ENCODE measurements at regions not wholly inside any gene's neighbourhood (a gene's known extent, or its start where the extent isn't known, plus 50 kb on each side); places are given as distances from the start of the nearest gene placed in this dataset.

GRCh38 chr6:170046791-170047626, 243.9 kb downstream of the DLL1 start:
- no peak for TF ChIP-seq POLR2A (IDR thresholded peaks at IDR 0.05; ENCODE audit: low read depth, low read length)
- TF ChIP-seq TAF1 (IDR thresholded peaks at IDR 0.05; ENCODE audit: low read depth, low read length), result no peak
- TF ChIP-seq PAX5 (IDR thresholded peaks at IDR 0.05; ENCODE audit: insufficient read depth, low read length, severe bottlenecking), result no peak
- TF ChIP-seq POU2F2 (IDR thresholded peaks at IDR 0.05; ENCODE audit: low read depth, low read length), result no peak
- no peak for TF ChIP-seq POLR2AphosphoS5 (IDR thresholded peaks at IDR 0.05; ENCODE audit: low read depth, low read length)
- TF ChIP-seq SPI1 (IDR thresholded peaks at IDR 0.05; ENCODE audit: low read depth, low read length), result no peak
- no peak for DNase-seq (ENCODE audit: insufficient read length, low spot score)
- FAIRE-seq, result no peak

- DNase-seq (ENCODE audit: insufficient read length, low spot score) (no peak), FAIRE-seq (no peak)
- TF ChIP-seq SPI1 (IDR thresholded peaks at IDR 0.05; ENCODE audit: low read depth, low read length), result no peak
- no peak for TF ChIP-seq POLR2AphosphoS5 (IDR thresholded peaks at IDR 0.05; ENCODE audit: low read depth, low read length)
- no peak for TF ChIP-seq POLR2A (IDR thresholded peaks at IDR 0.05; ENCODE audit: low read depth, low read length)
- TF ChIP-seq POU2F2 (IDR thresholded peaks at IDR 0.05; ENCODE audit: low read depth, low read length), result no peak
- no peak for TF ChIP-seq TAF1 (IDR thresholded peaks at IDR 0.05; ENCODE audit: low read depth, low read length)
- no peak for TF ChIP-seq PAX5 (IDR thresholded peaks at IDR 0.05; ENCODE audit: insufficient read depth, low read length, severe bottlenecking)
These were observed 244.8 kb downstream of the DLL1 start for GRCh38 chr6:170045981-170046667.

GRCh38 chr6:170045563-170045960, 245.3 kb downstream of the DLL1 start:
- FAIRE-seq (no peak), DNase-seq (ENCODE audit: insufficient read length, low spot score) (no peak)
- TF ChIP-seq TAF1 (IDR thresholded peaks at IDR 0.05; ENCODE audit: low read depth, low read length) (no peak), POLR2AphosphoS5 (IDR thresholded peaks at IDR 0.05; ENCODE audit: low read depth, low read length) (no peak), POLR2A (IDR thresholded peaks at IDR 0.05; ENCODE audit: low read depth, low read length) (no peak), POU2F2 (IDR thresholded peaks at IDR 0.05; ENCODE audit: low read depth, low read length) (no peak), PAX5 (IDR thresholded peaks at IDR 0.05; ENCODE audit: insufficient read depth, low read length, severe bottlenecking) (no peak), SPI1 (IDR thresholded peaks at IDR 0.05; ENCODE audit: low read depth, low read length) (no peak)

- TF ChIP-seq POU2F2 (IDR thresholded peaks at IDR 0.05; ENCODE audit: low read depth, low read length) (no peak), TAF1 (IDR thresholded peaks at IDR 0.05; ENCODE audit: low read depth, low read length) (no peak), POLR2A (IDR thresholded peaks at IDR 0.05; ENCODE audit: low read depth, low read length) (no peak), PAX5 (IDR thresholded peaks at IDR 0.05; ENCODE audit: insufficient read depth, low read length, severe bottlenecking) (no peak), SPI1 (IDR thresholded peaks at IDR 0.05; ENCODE audit: low read depth, low read length) (no peak), POLR2AphosphoS5 (IDR thresholded peaks at IDR 0.05; ENCODE audit: low read depth, low read length) (no peak)
- FAIRE-seq, result no peak
- no peak for DNase-seq (ENCODE audit: insufficient read length, low spot score)
These were observed 245.9 kb downstream of the DLL1 start for GRCh38 chr6:170044836-170045562.

GRCh38 chr6:170043881-170044790, 246.7 kb downstream of the DLL1 start:
- FAIRE-seq, result no peak
- TF ChIP-seq POLR2AphosphoS5 (IDR thresholded peaks at IDR 0.05; ENCODE audit: low read depth, low read length) (no peak), SPI1 (IDR thresholded peaks at IDR 0.05; ENCODE audit: low read depth, low read length) (no peak), POU2F2 (IDR thresholded peaks at IDR 0.05; ENCODE audit: low read depth, low read length) (no peak), PAX5 (IDR thresholded peaks at IDR 0.05; ENCODE audit: insufficient read depth, low read length, severe bottlenecking) (no peak), TAF1 (IDR thresholded peaks at IDR 0.05; ENCODE audit: low read depth, low read length) (no peak), POLR2A (IDR thresholded peaks at IDR 0.05; ENCODE audit: low read depth, low read length) (no peak)

GRCh38 chr6:170043150-170043819, 247.6 kb downstream of the DLL1 start:
- DNase-seq (ENCODE audit: insufficient read length, low spot score) (no peak), FAIRE-seq (no peak)
- TF ChIP-seq PAX5 (IDR thresholded peaks at IDR 0.05; ENCODE audit: insufficient read depth, low read length, severe bottlenecking), result no peak
- no peak for TF ChIP-seq SPI1 (IDR thresholded peaks at IDR 0.05; ENCODE audit: low read depth, low read length)
- TF ChIP-seq POLR2AphosphoS5 (IDR thresholded peaks at IDR 0.05; ENCODE audit: low read depth, low read length), result no peak
- no peak for TF ChIP-seq POU2F2 (IDR thresholded peaks at IDR 0.05; ENCODE audit: low read depth, low read length)
- TF ChIP-seq TAF1 (IDR thresholded peaks at IDR 0.05; ENCODE audit: low read depth, low read length), result no peak
- no peak for TF ChIP-seq POLR2A (IDR thresholded peaks at IDR 0.05; ENCODE audit: low read depth, low read length)

More at GRCh38 chr6:170043881-170044790, 246.7 kb downstream of the DLL1 start:
- DNase-seq (ENCODE audit: insufficient read length, low spot score), result no peak

- FAIRE-seq, result no peak
- TF ChIP-seq POLR2AphosphoS5 (IDR thresholded peaks at IDR 0.05; ENCODE audit: low read depth, low read length) (no peak), POLR2A (IDR thresholded peaks at IDR 0.05; ENCODE audit: low read depth, low read length) (no peak), TAF1 (IDR thresholded peaks at IDR 0.05; ENCODE audit: low read depth, low read length) (no peak), PAX5 (IDR thresholded peaks at IDR 0.05; ENCODE audit: insufficient read depth, low read length, severe bottlenecking) (no peak), SPI1 (IDR thresholded peaks at IDR 0.05; ENCODE audit: low read depth, low read length) (no peak)
- DNase-seq (ENCODE audit: insufficient read length, low spot score), result no peak
These were observed 248.2 kb downstream of the DLL1 start for GRCh38 chr6:170042596-170043118.
